GM18517 (cell line): ENCODE measurements at regions not wholly inside any gene's neighbourhood (a gene's known extent, or its start where the extent isn't known, plus 50 kb on each side); places are given as distances from the start of the nearest gene placed in this dataset.
"Not testable (repeated sequence)": the region's sequence is repeated elsewhere in the genome, so short reads cannot be mapped to it uniquely, and the experiment has no call there.

Experiments used
- ATAC-seq: cut with Tn5 transposase; IDR thresholded peaks from one replicate; pipeline ENCODE4 v1.9.1; 2021; ENCODE audit warnings: mild to moderate bottlenecking, moderate library complexity; ENCODE audit not compliant: unreplicated experiment

- ATAC-seq = no peak
Observed at GRCh38 chr13:80883545-80883944, 542.6 kb upstream of the SPRY2 start.

GRCh38 chr13:80881942-80882445 lies 541.1 kb upstream of the SPRY2 start:
- no peak for ATAC-seq

GRCh38 chr13:80881495-80881894 lies 540.6 kb upstream of the SPRY2 start:
- ATAC-seq = no peak

GRCh38 chr13:80881034-80881433 lies 540.1 kb upstream of the SPRY2 start:
- ATAC-seq = no peak

GRCh38 chr13:80877944-80878241 lies 537.0 kb upstream of the SPRY2 start:
- no peak for ATAC-seq

- no peak for ATAC-seq
Observed at GRCh38 chr13:80877209-80877943, 536.5 kb upstream of the SPRY2 start.

- peak; percentile 54 for ATAC-seq
Observed at GRCh38 chr13:80873589-80873988, 532.7 kb upstream of the SPRY2 start.

GRCh38 chr13:80871971-80872370 lies 531.0 kb upstream of the SPRY2 start:
- ATAC-seq = not testable (repeated sequence)

- ATAC-seq = no peak
Observed at GRCh38 chr13:80871481-80871880, 530.6 kb upstream of the SPRY2 start.

- ATAC-seq = no peak
Observed at GRCh38 chr13:80870186-80870585, 529.3 kb upstream of the SPRY2 start.

GRCh38 chr13:80866921-80867320 lies 526.0 kb upstream of the SPRY2 start:
- no peak for ATAC-seq

GRCh38 chr13:80865329-80865728 lies 524.4 kb upstream of the SPRY2 start:
- no peak for ATAC-seq

GRCh38 chr13:80862456-80862855 lies 521.5 kb upstream of the SPRY2 start:
- no peak for ATAC-seq

GRCh38 chr13:80860845-80861244 lies 519.9 kb upstream of the SPRY2 start:
- ATAC-seq = no peak

- no peak for ATAC-seq
Observed at GRCh38 chr13:80858131-80858530, 517.2 kb upstream of the SPRY2 start.

- ATAC-seq = no peak
Observed at GRCh38 chr13:80857321-80857720, 516.4 kb upstream of the SPRY2 start.

- ATAC-seq = no peak
Observed at GRCh38 chr13:80850771-80851170, 509.8 kb upstream of the SPRY2 start.

GRCh38 chr13:80844164-80844563 lies 503.2 kb upstream of the SPRY2 start:
- no peak for ATAC-seq

GRCh38 chr13:80841414-80841813 lies 500.5 kb upstream of the SPRY2 start:
- ATAC-seq = no peak

GRCh38 chr13:80840316-80840976 lies 499.5 kb upstream of the SPRY2 start:
- ATAC-seq = no peak

- ATAC-seq = no peak
Observed at GRCh38 chr13:80835902-80836301, 495.0 kb upstream of the SPRY2 start.

GRCh38 chr13:80830431-80830830 lies 489.5 kb upstream of the SPRY2 start:
- ATAC-seq = no peak

- no peak for ATAC-seq
Observed at GRCh38 chr13:80828759-80829158, 487.8 kb upstream of the SPRY2 start.
